ENCODE measurements at regions not wholly inside any gene's neighbourhood (a gene's known extent, or its start where the extent isn't known, plus 50 kb on each side); places are given as distances from the start of the nearest gene placed in this dataset.

GRCh38 chr4:104879854-104880253, 266.8 kb upstream of the TET2 start:
- TF ChIP-seq CTCF (IDR thresholded peaks at IDR 0.05; ENCODE audit: poor library complexity): no peak
- TF ChIP-seq EZH2phosphoT487 (IDR thresholded peaks at IDR 0.05; ENCODE audit: low read depth, severe bottlenecking, unreplicated experiment): no peak
- no peak for TF ChIP-seq EZH2 (IDR thresholded peaks at IDR 0.05; ENCODE audit: borderline replicate concordance)
